ENCODE measurements at regions not wholly inside any gene's neighbourhood (a gene's known extent, or its start where the extent isn't known, plus 50 kb on each side); places are given as distances from the start of the nearest gene placed in this dataset.

GRCh38 chr9:90070056-90070455 lies 465.2 kb downstream of the GADD45G start:
- TF ChIP-seq CTCF (IDR thresholded peaks at IDR 0.05; ENCODE audit: control extremely low read depth in 1 of 3, insufficient read depth in 1 of 3, low read depth in 1 of 3, low read length in 3 of 3) (no peak), TAF1 (IDR thresholded peaks at IDR 0.05; ENCODE audit: low read depth, low read length) (no peak), USF2 (IDR thresholded peaks at IDR 0.05; ENCODE audit: low read length) (no peak), SIX5 (IDR thresholded peaks at IDR 0.05; ENCODE audit: low read depth, low read length) (no peak), TBP (IDR thresholded peaks at IDR 0.05; ENCODE audit: low read depth, low read length) (no peak), CBX5 (IDR thresholded peaks at IDR 0.05; ENCODE audit: low read depth, low read length) (no peak), CHD2 (IDR thresholded peaks at IDR 0.05; ENCODE audit: low read length) (no peak), ASH2L (IDR thresholded peaks at IDR 0.05; ENCODE audit: low read length) (no peak), POLR2A (IDR thresholded peaks at IDR 0.05; ENCODE audit: control extremely low read depth in 1 of 2, low read depth in 2 of 2, low read length in 2 of 2) (no peak), MAX (IDR thresholded peaks at IDR 0.05) (no peak)

Data from H1 (cell line).